C4-2B (cell line): ENCODE measurements at regions not wholly inside any gene's neighbourhood (a gene's known extent, or its start where the extent isn't known, plus 50 kb on each side); places are given as distances from the start of the nearest gene placed in this dataset.

Source experiments
- CTCF ChIP-seq: fragments of 450-650 bp; conservative IDR thresholded peaks from 2 replicates; pipeline ENCODE4 v1.5.1; 2017; ENCODE audit warnings: mild to moderate bottlenecking
- ZFX ChIP-seq: fragments of 450-650 bp; IDR thresholded peaks from 2 replicates; pipeline ENCODE4 v1.6.1; 2017

GRCh38 chr10:80709866-80710265, 172.2 kb downstream of the SH2D4B start:
- TF ChIP-seq CTCF (no peak), ZFX (no peak)
